GM12878 (cell line): ENCODE measurements at regions not wholly inside any gene's neighbourhood (a gene's known extent, or its start where the extent isn't known, plus 50 kb on each side); places are given as distances from the start of the nearest gene placed in this dataset.

Source experiments
- ATAC-seq: fragments of 200-7000 bp; cut with Tn5 transposase; 3 replicates; pipeline ENCODE4 v1.9.1; 2020; ENCODE audit warnings: mild to moderate bottlenecking, moderate library complexity
- BruUV-seq: library from RNA; stranded (reverse); fragments of 400-500 nt; replicated peaks from 2 replicates; lab custom pipeline; 2021; lab: Mats Ljungman, UMichigan
- CTCF ChIA-PET: fragments of 300-600 bp; sonication (Branson Sonifier 250); formaldehyde crosslinking; extraction: SDS; loops from one replicate; lab custom pipeline; 2021; ENCODE audit warnings: inconsistent platforms; lab: Yijun Ruan, JAX
- POLR2A ChIA-PET: fragments of 350-600 bp; formaldehyde crosslinking; extraction: SDS; loops from one replicate; lab custom pipeline; 2021; ENCODE audit warnings: inconsistent platforms; lab: Charles Lee
- RAD21 ChIA-PET: fragments of 300-600 bp; sonication (Branson Sonifier 250); formaldehyde crosslinking; loops from one replicate; lab custom pipeline; 2023; ENCODE audit warnings: antibody characterized with exemption; ENCODE audit not compliant: unreplicated experiment; lab: Charles Lee
- SMC1A ChIA-PET: fragments of 300-600 bp; sonication (Branson Sonifier 250); formaldehyde crosslinking; loops from one replicate; lab custom pipeline; 2023; ENCODE audit not compliant: unreplicated experiment, uncharacterized antibody; lab: Charles Lee
- DNase-seq: peaks from one replicate; pipeline ENCODE4 v3.0.0-alpha.2; 2011; ENCODE audit warnings: low read depth, low spot score
- FAIRE-seq: peaks from 3 replicates; lab custom pipeline; 2011; peaks lifted over from hg19 to GRCh38; lab: Jason Lieb, UNC
- H2AFZ ChIP-seq: 2 replicates; pipeline ENCODE4 v1.6.0; 2011; ENCODE audit warnings: low read depth, low read length, control low read depth; ENCODE audit not compliant: control insufficient read depth
- H3K27ac ChIP-seq: 2 replicates; pipeline ENCODE4 v1.5.1; 2011; ENCODE audit warnings: control low read depth; ENCODE audit not compliant: control insufficient read depth, insufficient read depth
- H3K27me3 ChIP-seq, 2 experiments: replicated peaks in 1 of 2; 2 replicates each; pipeline versions ENCODE4 v1.6.0 to v1.6.1; 2011; ENCODE audit warnings: low read length in 1 of 2; ENCODE audit not compliant: control insufficient read depth in 2 of 2, insufficient read depth in 2 of 2
- H3K36me3 ChIP-seq, 2 experiments: 2 replicates each; pipeline ENCODE4 v1.5.1; 2011; ENCODE audit warnings: low read length in 1 of 2; ENCODE audit not compliant: control insufficient read depth in 2 of 2, insufficient read depth in 2 of 2
- H3K4me1 ChIP-seq: 2 replicates; pipeline ENCODE4 v1.6.1; 2011; ENCODE audit warnings: mild to moderate bottlenecking, low read length, moderate library complexity, mixed read lengths; ENCODE audit not compliant: control insufficient read depth, insufficient read depth
- H3K4me2 ChIP-seq: 2 replicates; pipeline ENCODE4 v1.6.0; 2011; ENCODE audit warnings: control low read depth; ENCODE audit not compliant: control insufficient read depth, insufficient read depth
- H3K4me3 ChIP-seq: fragments of 200-600 bp; sonication (generic); 2 replicates; pipeline ENCODE4 v1.5.1; 2016
- H3K79me2 ChIP-seq: 2 replicates; pipeline ENCODE4 v1.6.0; 2011; ENCODE audit warnings: low read length; ENCODE audit not compliant: control insufficient read depth, insufficient read depth
- H3K9ac ChIP-seq: 2 replicates; pipeline ENCODE4 v1.8.0; 2011; ENCODE audit warnings: low read length, control low read depth, mixed read lengths; ENCODE audit not compliant: control insufficient read depth, insufficient read depth
- H3K9me3 ChIP-seq: replicated peaks from 3 replicates; pipeline ENCODE4 v1.5.1; 2011; ENCODE audit warnings: mild to moderate bottlenecking, low read length; ENCODE audit not compliant: control insufficient read depth, insufficient read depth
- H4K20me1 ChIP-seq: 2 replicates; pipeline ENCODE4 v1.6.0; 2011; ENCODE audit not compliant: control insufficient read depth, insufficient read depth
- ATF7 ChIP-seq: fragments of 450-650 bp; IDR thresholded peaks from 2 replicates; pipeline ENCODE4 v1.6.1; 2016; ENCODE audit warnings: low read depth, mild to moderate bottlenecking
- BHLHE40 ChIP-seq, 2 experiments: fragments of 450-650 bp in 1 of 2; IDR thresholded peaks; 2 replicates each; pipeline ENCODE4 v1.6.1; 2011 to 2017; ENCODE audit warnings: low read depth in 2 of 2, borderline replicate concordance in 1 of 2, improper control_type of control experiment in 1 of 2, low read length in 1 of 2, mild to moderate bottlenecking in 1 of 2
- CEBPZ ChIP-seq: fragments of 150-350 bp; IDR thresholded peaks from 2 replicates; pipeline ENCODE4 v1.6.1; 2016; ENCODE audit warnings: low read depth, low read length
- EP300 ChIP-seq, 2 experiments: fragments of 150-350 bp in 1 of 2; IDR thresholded peaks; 2 replicates each; pipeline ENCODE4 v1.6.1; 2011 to 2012; ENCODE audit warnings: low read depth in 2 of 2, low read length in 2 of 2, borderline replicate concordance in 1 of 2, improper control_type of control experiment in 1 of 2, inconsistent platforms in 1 of 2; ENCODE audit not compliant: control insufficient read depth in 1 of 2
- IKZF1 ChIP-seq: fragments of 450-650 bp; conservative IDR thresholded peaks from 2 replicates; pipeline ENCODE4 v1.6.1; 2017; ENCODE audit warnings: antibody characterized with exemption, mild to moderate bottlenecking
- MAX ChIP-seq: IDR thresholded peaks from 2 replicates; pipeline ENCODE4 v1.6.1; 2012; ENCODE audit warnings: low read depth, low read length, improper control_type of control experiment
- MYB ChIP-seq: fragments of 150-350 bp; IDR thresholded peaks from 2 replicates; pipeline ENCODE4 v1.6.1; 2014; ENCODE audit warnings: mild to moderate bottlenecking, low read depth, low read length, borderline replicate concordance
- POLR2AphosphoS5 ChIP-seq: IDR thresholded peaks from 2 replicates; pipeline ENCODE4 v1.6.1; 2011; ENCODE audit warnings: mild to moderate bottlenecking, low read length, inconsistent platforms
- RB1 ChIP-seq: fragments of 450-650 bp; formaldehyde crosslinking; IDR thresholded peaks from 2 replicates; pipeline ENCODE4 v1.6.1; 2017; ENCODE audit warnings: mild to moderate bottlenecking, borderline replicate concordance
- SMC3 ChIP-seq: IDR thresholded peaks from 2 replicates; pipeline ENCODE4 v1.6.1; 2011; ENCODE audit warnings: low read length, improper control_type of control experiment, borderline replicate concordance
- SREBF2 ChIP-seq: IDR thresholded peaks from 2 replicates; pipeline ENCODE4 v1.6.1; 2012; ENCODE audit warnings: mild to moderate bottlenecking, low read length
- STAT1 ChIP-seq: fragments of 450-650 bp; conservative IDR thresholded peaks from 2 replicates; pipeline ENCODE4 v1.6.1; 2014; ENCODE audit warnings: antibody characterized with exemption, mild to moderate bottlenecking
- STAT3 ChIP-seq: IDR thresholded peaks from 2 replicates; pipeline ENCODE4 v1.6.1; 2011; ENCODE audit warnings: low read depth, low read length, improper control_type of control experiment
- SUZ12 ChIP-seq: fragments of 200-600 bp; sonication (generic); IDR thresholded peaks from one replicate; pipeline ENCODE4 v1.6.1; 2018; ENCODE audit warnings: antibody characterized with exemption, mild to moderate bottlenecking; ENCODE audit not compliant: unreplicated experiment
- TAF1 ChIP-seq: IDR thresholded peaks from 2 replicates; pipeline ENCODE4 v1.6.1; 2011; ENCODE audit warnings: mild to moderate bottlenecking, low read depth, low read length, borderline replicate concordance
- TARDBP ChIP-seq: IDR thresholded peaks from 2 replicates; pipeline ENCODE4 v1.6.1; 2016; ENCODE audit warnings: borderline replicate concordance
- ZNF24 ChIP-seq: fragments of 450-650 bp; IDR thresholded peaks from 2 replicates; pipeline ENCODE4 v1.6.1; 2017; ENCODE audit warnings: antibody characterized with exemption, mild to moderate bottlenecking
- ZZZ3 ChIP-seq: IDR thresholded peaks from 2 replicates; pipeline ENCODE4 v1.6.1; 2011; ENCODE audit warnings: low read depth; ENCODE audit not compliant: control insufficient read depth, insufficient read length
- WGBS: methylation state at CpG from one replicate; pipeline ENCODE4 v1.1.6; 2016; ENCODE audit warnings: low lambda C conversion rate; ENCODE audit not compliant: insufficient replicate concordance, insufficient coverage; ENCODE audit errors: missing lambda C conversion rate; 5-methylcytosine and 5-hydroxymethylcytosine counted together
- in situ Hi-C: fragments of 300-500 bp; cut with MboI; formaldehyde crosslinking; loops from 9 replicates; pipeline ENCODE4 v1.14.3; 2018; ENCODE audit warnings: mixed read lengths
- intact Hi-C: fragments of 100-400 bp; cut with micrococcal nuclease; formaldehyde crosslinking; loops from one replicate; pipeline ENCODE4 v1.14.2; 2022; ENCODE audit not compliant: unreplicated experiment

- ChIA-PET POLR2A (no interaction called here), SMC1A (no interaction called here), RAD21 (no interaction called here), CTCF (no interaction called here)
- Histone ChIP-seq H3K27me3 (no peaks in the 10 kb centered on the region), H3K4me2 (no peak overlapping the region), H3K36me3 (no peaks in the 10 kb centered on the region), H3K27ac (no peak overlapping the region), H3K4me1 (no peaks in the 10 kb centered on the region), H2AFZ (no peak overlapping the region), H3K9me3 (no peaks in the 10 kb centered on the region), H3K9ac (no peak overlapping the region), H3K4me3 (no peak overlapping the region), H3K79me2 (no peaks in the 10 kb centered on the region), H4K20me1 (no peaks in the 10 kb centered on the region)
- TF ChIP-seq SUZ12 (no peak), POLR2AphosphoS5 (no peak), MAX (no peak), TARDBP (no peak), ZNF24 (no peak), STAT3 (no peak), STAT1 (no peak), EP300 (IDR thresholded peaks at IDR 0.05; ENCODE audit: borderline replicate concordance in 1 of 2, control insufficient read depth in 1 of 2, low read depth in 2 of 2, low read length in 2 of 2) (no peak), TAF1 (no peak), ATF7 (no peak), BHLHE40 (IDR thresholded peaks at IDR 0.05; ENCODE audit: borderline replicate concordance in 1 of 2, low read depth in 2 of 2, low read length in 1 of 2) (no peak), MYB (no peak), IKZF1 (no peak), ZZZ3 (no peak), SMC3 (no peak), CEBPZ (no peak), SREBF2 (no peak), RB1 (no peak)
- FAIRE-seq (no peak), ATAC-seq (no peak), DNase-seq (no peak)
- in situ Hi-C loops = no loop called here
- intact Hi-C loops = loop anchor here (10.0 kb wide), 1 partner anchor 61 kb away; no protein-coding TSS in a partner anchor
- WGBS = 43% methylated on average over 3 of the region's 3 CpGs
- BruUV-seq = no TSS peak
Measured at GRCh38 chr9:115804206-115804605, 349.4 kb upstream of the PAPPA start.
